Endothelial cell (in vitro differentiated cells): ENCODE measurements at regions not wholly inside any gene's neighbourhood (a gene's known extent, or its start where the extent isn't known, plus 50 kb on each side); places are given as distances from the start of the nearest gene placed in this dataset.

Experiments
- DNase-seq: peaks from one replicate; pipeline ENCODE4 v3.0.0; 2021; ENCODE audit warnings: low spot score
- H3K27ac Mint-ChIP-seq: one replicate; pipeline ENCODE4 v1.8.0; 2021; ENCODE audit warnings: mixed read lengths, inconsistent platforms; ENCODE audit not compliant: unreplicated experiment
- H3K27me3 Mint-ChIP-seq: one replicate; pipeline ENCODE4 v1.8.0; 2021; ENCODE audit warnings: mild to moderate bottlenecking, moderate library complexity, mixed read lengths, inconsistent platforms; ENCODE audit not compliant: unreplicated experiment
- H3K36me3 Mint-ChIP-seq: one replicate; pipeline ENCODE4 v1.8.0; 2021; ENCODE audit warnings: mild to moderate bottlenecking, low read depth, mixed read lengths, inconsistent platforms; ENCODE audit not compliant: unreplicated experiment
- H3K4me1 Mint-ChIP-seq: one replicate; pipeline ENCODE4 v1.8.0; 2021; ENCODE audit warnings: mild to moderate bottlenecking, mixed read lengths, inconsistent platforms; ENCODE audit not compliant: unreplicated experiment
- H3K4me3 Mint-ChIP-seq: one replicate; pipeline ENCODE4 v1.8.0; 2021; ENCODE audit warnings: mild to moderate bottlenecking, mixed read lengths, inconsistent platforms; ENCODE audit not compliant: unreplicated experiment
- H3K9me3 Mint-ChIP-seq: one replicate; pipeline ENCODE4 v1.8.0; 2021; ENCODE audit warnings: mixed read lengths, inconsistent platforms; ENCODE audit not compliant: unreplicated experiment
- TF ChIP-seq, protein P1 (sequence below): fragments of 200-600 bp; sonication (generic); IDR thresholded peaks from one replicate; pipeline ENCODE4 v1.5.0; 2021; ENCODE audit warnings: antibody characterized with exemption; ENCODE audit not compliant: unreplicated experiment

GRCh38 chr5:89513299-89514044 is 630.5 kb upstream of the MEF2C start:
- Mint-ChIP-seq H3K27me3 (no peaks in the 10 kb centered on the region), H3K27ac (no peak overlapping the region), H3K9me3 (no peaks in the 10 kb centered on the region), H3K36me3 (no peaks in the 10 kb centered on the region), H3K4me3 (no peak overlapping the region), H3K4me1 (no peaks in the 10 kb centered on the region)
- DNase-seq: no peak
- TF ChIP-seq, protein P1, sequence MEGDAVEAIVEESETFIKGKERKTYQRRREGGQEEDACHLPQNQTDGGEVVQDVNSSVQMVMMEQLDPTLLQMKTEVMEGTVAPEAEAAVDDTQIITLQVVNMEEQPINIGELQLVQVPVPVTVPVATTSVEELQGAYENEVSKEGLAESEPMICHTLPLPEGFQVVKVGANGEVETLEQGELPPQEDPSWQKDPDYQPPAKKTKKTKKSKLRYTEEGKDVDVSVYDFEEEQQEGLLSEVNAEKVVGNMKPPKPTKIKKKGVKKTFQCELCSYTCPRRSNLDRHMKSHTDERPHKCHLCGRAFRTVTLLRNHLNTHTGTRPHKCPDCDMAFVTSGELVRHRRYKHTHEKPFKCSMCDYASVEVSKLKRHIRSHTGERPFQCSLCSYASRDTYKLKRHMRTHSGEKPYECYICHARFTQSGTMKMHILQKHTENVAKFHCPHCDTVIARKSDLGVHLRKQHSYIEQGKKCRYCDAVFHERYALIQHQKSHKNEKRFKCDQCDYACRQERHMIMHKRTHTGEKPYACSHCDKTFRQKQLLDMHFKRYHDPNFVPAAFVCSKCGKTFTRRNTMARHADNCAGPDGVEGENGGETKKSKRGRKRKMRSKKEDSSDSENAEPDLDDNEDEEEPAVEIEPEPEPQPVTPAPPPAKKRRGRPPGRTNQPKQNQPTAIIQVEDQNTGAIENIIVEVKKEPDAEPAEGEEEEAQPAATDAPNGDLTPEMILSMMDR: no peak

GRCh38 chr5:89504051-89504450 is 621.1 kb upstream of the MEF2C start:
- Mint-ChIP-seq H3K36me3 (no peaks in the 10 kb centered on the region), H3K9me3 (no peaks in the 10 kb centered on the region), H3K4me1 (no peaks in the 10 kb centered on the region), H3K27me3 (no peaks in the 10 kb centered on the region), H3K4me3 (no peak overlapping the region), H3K27ac (no peak overlapping the region)
- TF ChIP-seq, protein P1: no peak
- DNase-seq: no peak

GRCh38 chr5:89499787-89500186 is 616.8 kb upstream of the MEF2C start:
- no peaks in the 10 kb centered on the region for H3K36me3 Mint-ChIP-seq
- H3K4me1 Mint-ChIP-seq: no peaks in the 10 kb centered on the region
- H3K27ac Mint-ChIP-seq: no peak overlapping the region
- no peaks in the 10 kb centered on the region for H3K27me3 Mint-ChIP-seq
- no peaks in the 10 kb centered on the region for H3K9me3 Mint-ChIP-seq
- H3K4me3 Mint-ChIP-seq: no peak overlapping the region
- DNase-seq: no peak
- TF ChIP-seq, protein P1: no peak

- H3K4me3 Mint-ChIP-seq: no peak overlapping the region
- H3K27me3 Mint-ChIP-seq: no peaks in the 10 kb centered on the region
- H3K27ac Mint-ChIP-seq: no peak overlapping the region
- DNase-seq: no peak
- no peaks in the 10 kb centered on the region for H3K36me3 Mint-ChIP-seq
- TF ChIP-seq, protein P1: no peak
- no peaks in the 10 kb centered on the region for H3K4me1 Mint-ChIP-seq
- H3K9me3 Mint-ChIP-seq: no peaks in the 10 kb centered on the region
Measured at GRCh38 chr5:89498699-89499098, 615.7 kb upstream of the MEF2C start.

GRCh38 chr5:89493414-89493813 is 610.4 kb upstream of the MEF2C start:
- Mint-ChIP-seq H3K4me1 (no peaks in the 10 kb centered on the region), H3K36me3 (no peaks in the 10 kb centered on the region), H3K4me3 (no peak overlapping the region), H3K27me3 (peaks cover 2% of the 10 kb centered on the region), H3K9me3 (no peaks in the 10 kb centered on the region), H3K27ac (no peak overlapping the region)
- no peak for DNase-seq
- TF ChIP-seq, protein P1: no peak
